HL-60 (cell line): ENCODE measurements at regions not wholly inside any gene's neighbourhood (a gene's known extent, or its start where the extent isn't known, plus 50 kb on each side); places are given as distances from the start of the nearest gene placed in this dataset.

Experiments used
- GABPA ChIP-seq: IDR thresholded peaks from 2 replicates; pipeline ENCODE4 v1.6.1; 2012; ENCODE audit warnings: low read depth
- POLR2AphosphoS5 ChIP-seq: IDR thresholded peaks from 2 replicates; pipeline ENCODE4 v1.6.1; 2012; ENCODE audit warnings: low read depth
- TF ChIP-seq, protein P1 (sequence below): IDR thresholded peaks from one replicate; pipeline ENCODE4 v1.5.1; 2011; ENCODE audit warnings: low read length, control low read depth, inconsistent platforms; ENCODE audit not compliant: insufficient read depth
- TF ChIP-seq, protein P2 (sequence below): IDR thresholded peaks from 2 replicates; pipeline ENCODE4 v1.6.1; 2012; ENCODE audit warnings: low read depth; ENCODE audit not compliant: insufficient replicate concordance

DNA sequence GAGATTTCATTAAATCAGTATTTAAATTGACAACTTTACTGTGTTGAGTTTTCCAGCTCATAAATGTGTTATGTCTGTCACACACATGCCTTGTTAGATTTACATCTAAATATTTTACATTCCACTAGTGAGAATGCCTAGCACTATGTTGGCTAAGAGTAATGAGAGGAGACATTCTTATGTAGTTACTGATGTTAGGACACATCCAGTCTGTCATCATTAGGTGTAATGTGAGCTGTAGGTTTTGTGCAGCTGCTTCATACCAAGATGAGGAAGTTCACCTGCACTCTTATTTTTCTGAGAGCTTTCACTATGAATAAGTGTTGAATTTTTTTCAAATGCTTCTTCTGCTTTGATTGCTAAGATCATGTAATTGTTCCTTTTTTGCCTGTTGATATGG lies 218.0 kb upstream of the IGFBP3 start:
- TF ChIP-seq, protein P1, sequence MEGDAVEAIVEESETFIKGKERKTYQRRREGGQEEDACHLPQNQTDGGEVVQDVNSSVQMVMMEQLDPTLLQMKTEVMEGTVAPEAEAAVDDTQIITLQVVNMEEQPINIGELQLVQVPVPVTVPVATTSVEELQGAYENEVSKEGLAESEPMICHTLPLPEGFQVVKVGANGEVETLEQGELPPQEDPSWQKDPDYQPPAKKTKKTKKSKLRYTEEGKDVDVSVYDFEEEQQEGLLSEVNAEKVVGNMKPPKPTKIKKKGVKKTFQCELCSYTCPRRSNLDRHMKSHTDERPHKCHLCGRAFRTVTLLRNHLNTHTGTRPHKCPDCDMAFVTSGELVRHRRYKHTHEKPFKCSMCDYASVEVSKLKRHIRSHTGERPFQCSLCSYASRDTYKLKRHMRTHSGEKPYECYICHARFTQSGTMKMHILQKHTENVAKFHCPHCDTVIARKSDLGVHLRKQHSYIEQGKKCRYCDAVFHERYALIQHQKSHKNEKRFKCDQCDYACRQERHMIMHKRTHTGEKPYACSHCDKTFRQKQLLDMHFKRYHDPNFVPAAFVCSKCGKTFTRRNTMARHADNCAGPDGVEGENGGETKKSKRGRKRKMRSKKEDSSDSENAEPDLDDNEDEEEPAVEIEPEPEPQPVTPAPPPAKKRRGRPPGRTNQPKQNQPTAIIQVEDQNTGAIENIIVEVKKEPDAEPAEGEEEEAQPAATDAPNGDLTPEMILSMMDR, result no peak
- TF ChIP-seq GABPA (no peak), POLR2AphosphoS5 (no peak)
- TF ChIP-seq, protein P2, sequence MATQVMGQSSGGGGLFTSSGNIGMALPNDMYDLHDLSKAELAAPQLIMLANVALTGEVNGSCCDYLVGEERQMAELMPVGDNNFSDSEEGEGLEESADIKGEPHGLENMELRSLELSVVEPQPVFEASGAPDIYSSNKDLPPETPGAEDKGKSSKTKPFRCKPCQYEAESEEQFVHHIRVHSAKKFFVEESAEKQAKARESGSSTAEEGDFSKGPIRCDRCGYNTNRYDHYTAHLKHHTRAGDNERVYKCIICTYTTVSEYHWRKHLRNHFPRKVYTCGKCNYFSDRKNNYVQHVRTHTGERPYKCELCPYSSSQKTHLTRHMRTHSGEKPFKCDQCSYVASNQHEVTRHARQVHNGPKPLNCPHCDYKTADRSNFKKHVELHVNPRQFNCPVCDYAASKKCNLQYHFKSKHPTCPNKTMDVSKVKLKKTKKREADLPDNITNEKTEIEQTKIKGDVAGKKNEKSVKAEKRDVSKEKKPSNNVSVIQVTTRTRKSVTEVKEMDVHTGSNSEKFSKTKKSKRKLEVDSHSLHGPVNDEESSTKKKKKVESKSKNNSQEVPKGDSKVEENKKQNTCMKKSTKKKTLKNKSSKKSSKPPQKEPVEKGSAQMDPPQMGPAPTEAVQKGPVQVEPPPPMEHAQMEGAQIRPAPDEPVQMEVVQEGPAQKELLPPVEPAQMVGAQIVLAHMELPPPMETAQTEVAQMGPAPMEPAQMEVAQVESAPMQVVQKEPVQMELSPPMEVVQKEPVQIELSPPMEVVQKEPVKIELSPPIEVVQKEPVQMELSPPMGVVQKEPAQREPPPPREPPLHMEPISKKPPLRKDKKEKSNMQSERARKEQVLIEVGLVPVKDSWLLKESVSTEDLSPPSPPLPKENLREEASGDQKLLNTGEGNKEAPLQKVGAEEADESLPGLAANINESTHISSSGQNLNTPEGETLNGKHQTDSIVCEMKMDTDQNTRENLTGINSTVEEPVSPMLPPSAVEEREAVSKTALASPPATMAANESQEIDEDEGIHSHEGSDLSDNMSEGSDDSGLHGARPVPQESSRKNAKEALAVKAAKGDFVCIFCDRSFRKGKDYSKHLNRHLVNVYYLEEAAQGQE, result no peak
